OCI-LY3 (cell line): ENCODE measurements at regions not wholly inside any gene's neighbourhood (a gene's known extent, or its start where the extent isn't known, plus 50 kb on each side); places are given as distances from the start of the nearest gene placed in this dataset.
"Not testable (repeated sequence)": the region's sequence is repeated elsewhere in the genome, so short reads cannot be mapped to it uniquely, and the experiment has no call there.

ENCODE experiments used
- H2AFZ ChIP-seq: fragments of 200-600, 300-600 bp; shearing (Covaris generic); 2 replicates; pipeline ENCODE4 v1.6.0; 2014; ENCODE audit warnings: antibody characterized with exemption, low read depth, low read length
- H3K27ac ChIP-seq: fragments of 200-600, 300-600 bp; sonication (generic); 2 replicates; pipeline ENCODE4 v1.5.1; 2014; ENCODE audit warnings: mild to moderate bottlenecking, low read length, moderate library complexity, mixed read lengths
- H3K27me3 ChIP-seq: fragments of 200-600, 300-600 bp; sonication (generic); 2 replicates; pipeline ENCODE4 v1.6.1; 2014; ENCODE audit warnings: low read depth, low read length, mixed read lengths
- H3K36me3 ChIP-seq: fragments of 200-600, 300-600 bp; sonication (generic); replicated peaks from 2 replicates; pipeline ENCODE3; 2014; ENCODE audit warnings: low read depth, low read length, mixed read lengths
- H3K4me1 ChIP-seq: fragments of 300-600, 200-600 bp; sonication (generic); 2 replicates; pipeline ENCODE4 v1.6.1; 2014; ENCODE audit warnings: low read length, mixed read lengths
- H3K4me2 ChIP-seq: fragments of 200-600, 300-600 bp; sonication (generic); 2 replicates; pipeline ENCODE4 v1.6.1; 2014; ENCODE audit warnings: low read length, mixed read lengths
- H3K4me3 ChIP-seq: fragments of 300-600, 200-600 bp; sonication (generic); 2 replicates; pipeline ENCODE4 v1.5.1; 2014; ENCODE audit warnings: antibody characterized with exemption, mild to moderate bottlenecking, low read length, moderate library complexity
- H3K79me2 ChIP-seq: fragments of 300-600, 200-600 bp; shearing (Covaris generic); 2 replicates; pipeline ENCODE4 v1.6.1; 2014; ENCODE audit warnings: mild to moderate bottlenecking, low read length, mixed read lengths
- H3K9ac ChIP-seq: fragments of 300-600, 200-600 bp; shearing (Covaris generic); 2 replicates; pipeline ENCODE4 v1.6.0; 2014; ENCODE audit warnings: mild to moderate bottlenecking, low read length, moderate library complexity
- H3K9me3 ChIP-seq: fragments of 200-600, 300-600 bp; shearing (Covaris generic); 2 replicates; pipeline ENCODE4 v1.6.1; 2014; ENCODE audit warnings: low read length, mixed read lengths; ENCODE audit not compliant: insufficient read depth
- H4K20me1 ChIP-seq: fragments of 200-600, 300-600 bp; sonication (generic); 2 replicates; pipeline ENCODE4 v1.6.1; 2016; ENCODE audit warnings: low read length, mixed read lengths; ENCODE audit not compliant: insufficient read depth
- CTCF ChIP-seq: fragments of 200-600, 300-600 bp; sonication (generic); IDR thresholded peaks from 2 replicates; pipeline ENCODE4 v1.5.1; 2014; ENCODE audit warnings: antibody characterized with exemption, low read length, low read depth
- EZH2phosphoT487 ChIP-seq: fragments of 200-600 bp; shearing (Covaris generic); IDR thresholded peaks from 2 replicates; pipeline ENCODE4 v1.6.1; 2018; ENCODE audit warnings: antibody characterized with exemption, mixed run types, low read depth

- no peaks in the 10 kb centered on the region for H3K9me3 ChIP-seq
- no peaks in the 10 kb centered on the region for H3K27me3 ChIP-seq
- no peaks in the 10 kb centered on the region for H3K4me1 ChIP-seq
- H3K79me2 ChIP-seq: no peaks in the 10 kb centered on the region
- no peak for TF ChIP-seq EZH2phosphoT487
- no peak for TF ChIP-seq CTCF
- no peak overlapping the region for H2AFZ ChIP-seq
- no peak overlapping the region for H3K9ac ChIP-seq
- no peak overlapping the region for H3K27ac ChIP-seq
- no peak overlapping the region for H3K4me3 ChIP-seq
- no peaks in the 10 kb centered on the region for H3K36me3 ChIP-seq
- H3K4me2 ChIP-seq: no peak overlapping the region
- H4K20me1 ChIP-seq: no peaks in the 10 kb centered on the region
Measured at GRCh38 chr1:68873144-68873543, 376.3 kb upstream of the DEPDC1 start.

GRCh38 chr1:68881330-68882194, 384.7 kb upstream of the DEPDC1 start:
- H3K4me3 ChIP-seq, H3K4me2 ChIP-seq, H2AFZ ChIP-seq, H3K4me1 ChIP-seq, H3K27me3 ChIP-seq, H3K9me3 ChIP-seq, H3K79me2 ChIP-seq, H3K27ac ChIP-seq, H3K9ac ChIP-seq, H3K36me3 ChIP-seq, H4K20me1 ChIP-seq: not testable (repeated sequence)

- Histone ChIP-seq H2AFZ (no peak overlapping the region), H3K36me3 (no peaks in the 10 kb centered on the region), H3K9me3 (no peaks in the 10 kb centered on the region), H3K79me2 (no peaks in the 10 kb centered on the region), H3K27ac (no peak overlapping the region), H3K27me3 (no peaks in the 10 kb centered on the region), H3K9ac (no peak overlapping the region), H3K4me1 (no peaks in the 10 kb centered on the region), H3K4me2 (no peak overlapping the region), H4K20me1 (no peaks in the 10 kb centered on the region), H3K4me3 (no peak overlapping the region)
- TF ChIP-seq EZH2phosphoT487 (no peak), CTCF (no peak)
Measured at GRCh38 chr1:68889471-68889870, 392.6 kb upstream of the DEPDC1 start.

- no peak overlapping the region for H3K4me3 ChIP-seq
- no peaks in the 10 kb centered on the region for H3K9me3 ChIP-seq
- TF ChIP-seq CTCF (no peak), EZH2phosphoT487 (no peak)
Measured at GRCh38 chr1:68890736-68891135, 393.9 kb upstream of the DEPDC1 start.

More at GRCh38 chr1:68890736-68891135, 393.9 kb upstream of the DEPDC1 start:
- Histone ChIP-seq H4K20me1 (no peaks in the 10 kb centered on the region), H3K4me2 (no peak overlapping the region), H3K4me1 (no peaks in the 10 kb centered on the region), H3K9ac (no peak overlapping the region), H3K27me3 (no peaks in the 10 kb centered on the region), H2AFZ (no peak overlapping the region), H3K79me2 (no peaks in the 10 kb centered on the region), H3K27ac (no peak overlapping the region), H3K36me3 (no peaks in the 10 kb centered on the region)
